ENCODE measurements at regions not wholly inside any gene's neighbourhood (a gene's known extent, or its start where the extent isn't known, plus 50 kb on each side); places are given as distances from the start of the nearest gene placed in this dataset.

- TF ChIP-seq CTCF (conservative IDR thresholded peaks at IDR 0.05 in 1 of 2, IDR thresholded peaks at IDR 0.05 in 1 of 2; ENCODE audit: extremely low read depth in 1 of 2, insufficient read depth in 1 of 2, low read depth in 1 of 2, low read length in 2 of 2) (no peak), EZH2 (IDR thresholded peaks at IDR 0.05; ENCODE audit: borderline replicate concordance, low read length) (no peak)
Observed at GRCh38 chr2:102083393-102083703, 59.2 kb upstream of the IL1R1 start.

Data from mammary epithelial cell (primary cell).